NCI-H1930 (cell line): ENCODE measurements at regions not wholly inside any gene's neighbourhood (a gene's known extent, or its start where the extent isn't known, plus 50 kb on each side); places are given as distances from the start of the nearest gene placed in this dataset.
A peak's percentile ranks its signal among the peaks of the same experiment; 100 is the strongest.

Experiments used
- DNase-seq, 2 experiments: peaks; one replicate each; lab custom pipeline; 2025; lab: John Stamatoyannopoulos, UW

- peak; percentile 80 to 90 for DNase-seq
These were observed 98.0 kb downstream of the INSIG2 start for GRCh38 chr2:118186110-118186857.

GRCh38 chr2:118185210-118186109 lies 97.2 kb downstream of the INSIG2 start:
- DNase-seq, result peak in 1 of 2 experiments; percentile 21

GRCh38 chr2:118183381-118183780 lies 95.1 kb downstream of the INSIG2 start:
- no peak for DNase-seq

- DNase-seq, result no peak
These were observed 91.2 kb downstream of the INSIG2 start for GRCh38 chr2:118179445-118179844.

- no peak for DNase-seq
These were observed 89.6 kb downstream of the INSIG2 start for GRCh38 chr2:118177884-118178283.

- no peak for DNase-seq
These were observed 89.0 kb downstream of the INSIG2 start for GRCh38 chr2:118177318-118177717.

GRCh38 chr2:118176601-118177000 lies 88.3 kb downstream of the INSIG2 start:
- DNase-seq, result no peak

- DNase-seq, result no peak
These were observed 83.3 kb downstream of the INSIG2 start for GRCh38 chr2:118171546-118171945.

GRCh38 chr2:118169359-118170005 lies 81.2 kb downstream of the INSIG2 start:
- DNase-seq, result no peak

GRCh38 chr2:118168615-118169014 lies 80.3 kb downstream of the INSIG2 start:
- DNase-seq, result no peak

GRCh38 chr2:118167026-118167425 lies 78.8 kb downstream of the INSIG2 start:
- DNase-seq, result no peak

- no peak for DNase-seq
These were observed 78.0 kb downstream of the INSIG2 start for GRCh38 chr2:118166242-118166641.

GRCh38 chr2:118165595-118165994 lies 77.3 kb downstream of the INSIG2 start:
- DNase-seq, result no peak
